GM19468 (cell line): ENCODE measurements at regions not wholly inside any gene's neighbourhood (a gene's known extent, or its start where the extent isn't known, plus 50 kb on each side); places are given as distances from the start of the nearest gene placed in this dataset.
"Not testable (repeated sequence)": the region's sequence is repeated elsewhere in the genome, so short reads cannot be mapped to it uniquely, and the experiment has no call there.

Experiments used
- ATAC-seq: cut with Tn5 transposase; IDR thresholded peaks from one replicate; pipeline ENCODE4 v1.9.1; 2021; ENCODE audit warnings: mild to moderate bottlenecking, moderate library complexity, moderate number of reproducible peaks; ENCODE audit not compliant: unreplicated experiment; ENCODE audit errors: extremely low read depth

GRCh38 chr15:92751528-92751927 lies 96.0 kb upstream of the FAM174B start:
- no peak for ATAC-seq

DNA sequence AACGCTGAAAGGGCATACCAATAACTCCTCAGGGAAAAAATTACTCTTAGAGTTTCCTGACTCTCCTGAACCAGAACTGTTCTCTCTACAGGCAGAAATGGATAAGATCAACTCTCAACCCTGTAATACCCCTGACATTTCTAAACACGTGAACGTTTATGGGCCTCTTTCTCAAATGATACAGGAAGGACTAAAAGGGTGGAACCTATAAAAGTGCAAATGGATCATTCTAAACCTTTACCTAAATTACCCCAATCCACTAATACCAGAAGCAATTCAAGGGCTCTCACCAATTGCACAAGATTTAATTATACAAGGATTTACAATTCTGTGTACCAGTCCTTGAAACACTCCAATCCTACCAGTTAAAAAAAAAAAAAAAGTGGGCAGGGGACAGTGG lies 98.0 kb upstream of the FAM174B start:
- no peak for ATAC-seq

- no peak for ATAC-seq
Observed at GRCh38 chr15:92763459-92763858, 107.9 kb upstream of the FAM174B start.

DNA sequence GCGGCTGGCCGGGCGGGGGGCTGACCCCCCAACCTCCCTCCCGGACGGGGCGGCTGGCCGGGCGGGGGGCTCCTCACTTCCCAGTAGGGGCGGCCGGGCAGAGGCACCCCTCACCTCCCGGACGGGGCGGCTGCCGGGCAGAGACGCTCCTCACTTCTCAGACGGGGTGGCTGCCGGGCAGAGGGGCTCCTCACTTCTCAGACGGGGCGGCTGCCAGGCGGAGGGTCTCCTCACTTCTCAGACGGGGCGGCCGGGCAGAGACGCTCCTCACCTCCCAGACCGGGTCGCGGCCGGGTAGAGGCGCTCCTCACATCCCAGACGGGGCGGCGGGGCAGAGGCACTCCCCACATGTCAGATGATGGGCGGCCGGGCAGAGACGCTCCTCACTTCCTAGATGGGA lies 112.6 kb upstream of the FAM174B start:
- not testable (repeated sequence) for ATAC-seq

DNA sequence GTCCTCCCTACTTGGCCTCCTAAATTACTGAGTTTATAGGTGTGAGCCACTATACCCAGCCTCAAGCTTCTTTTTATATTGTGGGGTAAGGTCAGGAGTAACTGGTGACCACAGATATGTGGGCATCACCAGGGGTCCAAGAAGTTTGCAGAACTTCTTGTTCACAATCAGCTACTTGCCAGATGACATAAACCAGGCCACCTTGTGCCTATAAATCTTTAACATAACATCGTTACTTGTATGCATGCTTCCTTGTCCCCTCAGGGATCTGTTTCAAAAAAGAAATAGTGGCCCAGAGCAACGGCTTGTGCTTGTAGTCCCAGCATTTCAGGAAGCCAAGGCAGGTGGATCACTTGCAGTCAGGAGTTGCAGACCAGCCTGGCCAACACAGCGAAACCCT lies 115.1 kb upstream of the FAM174B start:
- no peak for ATAC-seq

GRCh38 chr15:92772061-92772460 lies 116.5 kb upstream of the FAM174B start:
- no peak for ATAC-seq

GRCh38 chr15:92772626-92773244 lies 117.2 kb upstream of the FAM174B start:
- ATAC-seq = no peak

- ATAC-seq = no peak
Observed at GRCh38 chr15:92773340-92773739, 117.8 kb upstream of the FAM174B start.

DNA sequence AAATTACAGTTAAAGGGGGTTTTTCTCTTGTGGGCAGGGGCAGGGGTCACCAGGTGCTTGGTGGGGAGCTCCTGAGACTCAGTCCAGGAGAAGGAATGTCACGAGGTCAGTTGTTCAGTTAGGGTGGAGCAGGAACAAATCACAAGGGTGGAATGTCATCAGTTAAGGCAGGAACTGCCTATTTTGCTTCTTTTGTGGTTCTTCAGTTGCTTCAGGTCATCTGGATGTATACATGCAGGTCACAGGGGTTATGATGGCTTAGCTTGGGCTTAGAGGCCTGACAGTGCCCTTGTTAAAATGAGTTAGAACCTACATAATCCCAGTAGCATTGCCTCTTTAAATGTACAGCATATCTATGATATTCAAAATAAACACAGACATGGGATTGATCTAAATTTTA lies 120.2 kb upstream of the CHD2 start:
- no peak for ATAC-seq

DNA sequence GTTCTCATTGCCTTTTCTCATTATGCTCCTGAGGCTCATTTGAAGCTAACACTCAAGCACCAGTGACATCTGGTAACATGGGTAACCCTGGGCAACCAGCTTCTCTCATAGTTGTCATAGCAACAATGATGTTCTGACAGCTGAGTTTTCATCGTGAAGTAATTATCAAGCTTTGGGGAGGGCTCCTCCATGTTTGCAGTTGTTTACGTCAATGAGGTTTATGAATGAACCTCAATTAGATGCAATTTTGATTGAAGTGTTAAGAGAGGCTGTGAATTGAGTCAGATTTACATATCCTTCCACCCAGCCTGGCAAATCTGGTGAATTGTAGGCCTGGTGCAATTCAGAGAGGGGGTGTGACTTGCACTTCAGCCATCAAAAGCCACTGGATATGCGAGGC lies 119.3 kb upstream of the CHD2 start:
- ATAC-seq = no peak

DNA sequence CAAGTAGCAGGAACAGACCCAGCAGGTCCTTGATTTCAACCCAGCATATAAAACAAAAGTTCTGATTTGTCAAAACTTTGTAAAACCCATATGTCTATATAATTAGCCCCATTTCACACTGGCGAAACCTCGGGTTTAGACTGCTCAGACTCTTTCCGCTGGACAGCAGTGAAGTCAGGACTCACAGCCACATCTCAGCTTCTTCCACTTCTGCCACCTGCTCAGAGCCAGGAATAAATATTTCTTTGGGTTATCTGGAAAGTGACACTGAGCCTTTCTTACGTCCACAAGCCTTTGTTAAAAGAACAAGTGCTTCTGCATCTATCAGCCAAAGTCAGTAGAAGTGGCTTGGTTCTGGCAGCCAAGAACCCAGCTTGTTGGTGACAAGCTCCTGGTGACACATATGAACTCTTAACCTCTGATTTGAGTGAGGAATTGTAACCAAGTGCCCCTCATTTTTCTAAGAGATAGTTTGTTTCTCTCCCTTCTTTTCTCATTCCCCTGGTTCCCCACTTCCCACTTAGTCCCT lies 118.1 kb upstream of the CHD2 start:
- ATAC-seq = no peak

GRCh38 chr15:92787116-92787515 lies 113.0 kb upstream of the CHD2 start:
- no peak for ATAC-seq

- ATAC-seq = no peak
Observed at GRCh38 chr15:92788196-92788595, 111.9 kb upstream of the CHD2 start.

GRCh38 chr15:92788793-92789192 lies 111.3 kb upstream of the CHD2 start:
- ATAC-seq = not testable (repeated sequence)

GRCh38 chr15:92796161-92796611 lies 103.9 kb upstream of the CHD2 start:
- ATAC-seq = no peak

- no peak for ATAC-seq
Observed at GRCh38 chr15:92797168-92798052, 102.7 kb upstream of the CHD2 start.

DNA sequence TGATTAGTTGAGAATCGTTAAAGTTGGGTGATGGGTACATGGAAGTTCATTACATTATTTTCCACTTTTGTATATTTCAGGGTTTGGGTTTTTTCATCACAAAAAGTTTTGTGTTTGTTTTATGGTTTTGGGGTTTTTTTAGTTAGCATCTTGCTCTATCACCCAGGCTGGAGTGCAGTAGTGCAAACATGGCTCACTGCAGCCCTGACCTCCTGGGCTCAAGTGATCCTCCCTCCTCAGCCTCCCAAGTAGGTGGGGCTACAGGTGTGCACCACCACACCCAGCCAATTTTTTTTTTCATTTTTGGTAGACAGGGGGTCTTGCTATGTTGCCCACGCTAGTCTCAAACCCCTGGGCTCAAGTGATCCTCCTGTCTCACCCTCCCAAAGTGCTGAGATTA lies 100.1 kb upstream of the CHD2 start:
- ATAC-seq = no peak

DNA sequence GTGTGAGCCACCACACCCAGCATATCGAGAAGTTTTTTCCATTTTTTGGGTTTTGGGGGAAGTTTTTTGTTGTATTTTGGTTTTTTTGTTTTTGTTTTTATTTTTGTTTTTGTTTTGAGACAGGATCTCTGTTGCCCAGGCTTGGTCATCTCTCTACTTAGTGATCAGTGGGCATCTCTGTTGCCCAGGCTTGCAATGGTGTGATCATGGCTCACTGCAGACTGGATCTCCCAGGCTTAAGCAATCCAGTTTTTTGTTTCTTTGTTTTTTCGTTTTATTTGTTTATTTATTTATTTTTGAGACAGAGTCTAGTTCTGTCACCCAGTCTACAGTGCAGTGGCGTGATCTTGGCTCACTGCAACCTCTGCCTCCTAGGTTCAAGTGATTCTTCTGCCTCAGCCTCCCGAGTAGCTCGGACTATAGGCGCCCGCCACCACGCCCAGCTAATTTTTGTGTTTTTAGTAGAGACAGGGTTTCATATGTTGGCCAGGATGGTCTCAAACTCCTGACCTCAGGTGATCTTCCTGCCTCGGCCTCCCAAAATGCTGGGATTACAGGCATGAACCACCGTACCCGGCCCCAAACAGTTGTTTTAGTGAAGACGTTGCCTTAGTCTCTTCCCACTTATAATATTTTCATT lies 99.6 kb upstream of the CHD2 start:
- not testable (repeated sequence) for ATAC-seq

GRCh38 chr15:92801056-92801773 lies 98.9 kb upstream of the CHD2 start:
- ATAC-seq = not testable (repeated sequence)

GRCh38 chr15:92801774-92802464 lies 98.2 kb upstream of the CHD2 start:
- ATAC-seq = no peak
